NCI-H2227 (cell line): ENCODE measurements at regions not wholly inside any gene's neighbourhood (a gene's known extent, or its start where the extent isn't known, plus 50 kb on each side); places are given as distances from the start of the nearest gene placed in this dataset.
A peak's percentile ranks its signal among the peaks of the same experiment; 100 is the strongest.

Source experiments
- DNase-seq: peaks from one replicate; lab custom pipeline; 2025; ENCODE audit not compliant: unreplicated experiment; lab: John Stamatoyannopoulos, UW

- no peak for DNase-seq
These were observed 168.0 kb upstream of the MYL2 start for GRCh38 chr12:111088409-111088808.

- no peak for DNase-seq
These were observed 166.7 kb upstream of the MYL2 start for GRCh38 chr12:111086947-111087700.

GRCh38 chr12:111085096-111085495 is 164.7 kb upstream of the MYL2 start:
- DNase-seq = no peak

- DNase-seq = no peak
These were observed 164.2 kb upstream of the MYL2 start for GRCh38 chr12:111084605-111085004.

GRCh38 chr12:111084158-111084557 is 163.8 kb upstream of the MYL2 start:
- no peak for DNase-seq

- no peak for DNase-seq
These were observed 161.2 kb upstream of the MYL2 start for GRCh38 chr12:111081600-111081999.

- DNase-seq = no peak
These were observed 158.4 kb upstream of the MYL2 start for GRCh38 chr12:111078731-111079130.

- DNase-seq = no peak
These were observed 156.5 kb upstream of the MYL2 start for GRCh38 chr12:111076611-111077451.

GRCh38 chr12:111076199-111076598 is 155.8 kb upstream of the MYL2 start:
- DNase-seq = no peak

GRCh38 chr12:111074965-111075364 is 154.6 kb upstream of the MYL2 start:
- no peak for DNase-seq

- no peak for DNase-seq
These were observed 154.2 kb upstream of the MYL2 start for GRCh38 chr12:111074559-111074958.

- DNase-seq = no peak
These were observed 153.0 kb upstream of the MYL2 start for GRCh38 chr12:111073370-111073769.

GRCh38 chr12:111072299-111072698 is 151.9 kb upstream of the MYL2 start:
- DNase-seq = no peak

GRCh38 chr12:111069886-111070285 is 149.5 kb upstream of the MYL2 start:
- DNase-seq = no peak

- peak; percentile 60 for DNase-seq
These were observed 147.9 kb upstream of the MYL2 start for GRCh38 chr12:111068290-111068689.

GRCh38 chr12:111067498-111067897 is 147.1 kb upstream of the MYL2 start:
- no peak for DNase-seq

- no peak for DNase-seq
These were observed 146.5 kb upstream of the MYL2 start for GRCh38 chr12:111066744-111067437.

GRCh38 chr12:111064982-111065381 is 144.6 kb upstream of the MYL2 start:
- no peak for DNase-seq

- DNase-seq = no peak
These were observed 143.8 kb upstream of the MYL2 start for GRCh38 chr12:111064154-111064553.

GRCh38 chr12:111063295-111064026 is 143.1 kb upstream of the MYL2 start:
- no peak for DNase-seq
